GM21529 (cell line): ENCODE measurements at regions not wholly inside any gene's neighbourhood (a gene's known extent, or its start where the extent isn't known, plus 50 kb on each side); places are given as distances from the start of the nearest gene placed in this dataset.

ENCODE experiments used
- ATAC-seq: cut with Tn5 transposase; IDR thresholded peaks from one replicate; pipeline ENCODE4 v1.9.1; 2021; ENCODE audit not compliant: unreplicated experiment

GRCh38 chr1:79074975-79075374 is 68.4 kb upstream of the ADGRL4 start:
- ATAC-seq, result no peak

- ATAC-seq, result no peak
Measured at GRCh38 chr1:79069828-79070227, 63.3 kb upstream of the ADGRL4 start.

- ATAC-seq, result no peak
Measured at GRCh38 chr1:79059341-79059740, 52.8 kb upstream of the ADGRL4 start.
